ENCODE measurements at regions not wholly inside any gene's neighbourhood (a gene's known extent, or its start where the extent isn't known, plus 50 kb on each side); places are given as distances from the start of the nearest gene placed in this dataset.

- Histone ChIP-seq H3K27me3 (replicated peaks in 1 of 4; ENCODE audit: control insufficient read depth in 3 of 4, extremely low read depth in 1 of 4, insufficient read depth in 3 of 4, low read length in 3 of 4) (no peaks in the 10 kb centered on the region), H3K23ac (ENCODE audit: insufficient read length) (no peak overlapping the region), H3K9ac (replicated peaks in 1 of 4; ENCODE audit: extremely low read depth in 1 of 4, low read depth in 3 of 4, low read length in 3 of 4) (no peak overlapping the region), H2BK20ac (ENCODE audit: low read length) (0 out of 2 replicates have a peak overlapping the region, but pooled peaks have one; percentile 48), H4K20me1 (replicated peaks in 1 of 2; ENCODE audit: control insufficient read depth in 1 of 2, insufficient read depth in 2 of 2, low read length in 2 of 2) (no peaks in the 10 kb centered on the region), H3K14ac (ENCODE audit: insufficient read length) (no peak overlapping the region), H3K18ac (ENCODE audit: extremely low read depth, low read length) (no peak overlapping the region), H3K36me3 (ENCODE audit: control insufficient read depth in 2 of 4, insufficient read depth in 4 of 4, low read length in 3 of 4) (no peaks in the 10 kb centered on the region), H4K5ac (ENCODE audit: insufficient read length, low read depth, low read length) (no peak overlapping the region), H4K91ac (replicated peaks; ENCODE audit: insufficient read length, low read length) (no peak overlapping the region), H4K8ac (ENCODE audit: extremely low read depth, insufficient read depth, low read length) (0 out of 2 replicates have a peak overlapping the region, but pooled peaks have one; percentile 62), H2BK15ac (ENCODE audit: low read length) (no peak overlapping the region), H2BK120ac (replicated peaks; ENCODE audit: low read depth, low read length) (no peak overlapping the region), H2AFZ (ENCODE audit: low read length) (peak overlapping the region; percentile 92), H3K4ac (replicated peaks; ENCODE audit: insufficient read length, low read depth, low read length) (no peak overlapping the region), H2AK5ac (ENCODE audit: low read depth, low read length) (no peak overlapping the region), H3K4me3 (ENCODE audit: extremely low read depth in 1 of 4, insufficient read depth in 2 of 4, low read depth in 3 of 4, low read length in 4 of 4) (no peak overlapping the region), H3K79me2 (ENCODE audit: control insufficient read depth in 1 of 2, insufficient read depth in 2 of 2, low read length in 2 of 2) (no peaks in the 10 kb centered on the region), H3K9me3 (ENCODE audit: insufficient read depth in 2 of 2, low read depth in 1 of 2, low read length in 1 of 2) (no peaks in the 10 kb centered on the region), H3K4me1 (replicated peaks in 1 of 4; ENCODE audit: control insufficient read depth in 3 of 4, insufficient read depth in 4 of 4, low read length in 3 of 4) (peaks cover 0 to 6% (median 3%) of the 10 kb centered on the region in 4 experiments; a peak in 4 of 7 replicates), H3K79me1 (ENCODE audit: low read depth, low read length) (no peaks in the 10 kb centered on the region), H2BK12ac (ENCODE audit: low read depth, low read length) (no peak overlapping the region), H3K4me2 (ENCODE audit: insufficient read depth in 1 of 2, low read depth in 2 of 2, low read length in 2 of 2) (peak overlapping the region in 1 of 2 experiments; percentile 33; a peak in 3 of 4 replicates), H2BK5ac (ENCODE audit: low read depth, low read length) (no peak overlapping the region), H3K56ac (replicated peaks; ENCODE audit: insufficient read length, low read depth, low read length) (no peak overlapping the region), H3K27ac (ENCODE audit: low read depth, low read length) (no peak overlapping the region), H3K23me2 (ENCODE audit: low read depth, low read length) (no peaks in the 10 kb centered on the region)
- no peak for DNase-seq (ENCODE audit: low read depth in 1 of 2, low spot score in 2 of 2)
- no peak for FAIRE-seq
- POLR2A ChIA-PET (ENCODE audit: partially characterized antibody), result no interaction called here
- 93% methylated on average over 2 of the region's 2 CpGs; no CpG with 5 or more reads in 1 of the 2 experiments for WGBS, 2 experiments (ENCODE audit: extremely low coverage in 1 of 2, insufficient coverage in 1 of 2, insufficient read length in 1 of 2, insufficient replicate concordance in 2 of 2, low coverage in 1 of 2, low lambda C conversion rate in 2 of 2, missing lambda C conversion rate in 1 of 2)
- CTCF ChIA-PET (ENCODE audit: partially characterized antibody), result interaction anchor here (1.0 kb wide), 1 partner anchor 32 kb away, joined by 3 read pairs; no protein-coding TSS in a partner anchor
These were observed 565.5 kb downstream of the EPM2A start for GRCh38 chr6:145169726-145170224.

Measured in H1 (cell line).